ENCODE measurements at regions not wholly inside any gene's neighbourhood (a gene's known extent, or its start where the extent isn't known, plus 50 kb on each side); places are given as distances from the start of the nearest gene placed in this dataset.

- TF ChIP-seq CTCF (IDR thresholded peaks at IDR 0.05) (no peak), POLR2A (IDR thresholded peaks at IDR 0.05) (no peak)
Observed at GRCh38 chr6:156593127-156593526, 184.1 kb upstream of the ARID1B start.
